ENCODE measurements at regions not wholly inside any gene's neighbourhood (a gene's known extent, or its start where the extent isn't known, plus 50 kb on each side); places are given as distances from the start of the nearest gene placed in this dataset.

DNA sequence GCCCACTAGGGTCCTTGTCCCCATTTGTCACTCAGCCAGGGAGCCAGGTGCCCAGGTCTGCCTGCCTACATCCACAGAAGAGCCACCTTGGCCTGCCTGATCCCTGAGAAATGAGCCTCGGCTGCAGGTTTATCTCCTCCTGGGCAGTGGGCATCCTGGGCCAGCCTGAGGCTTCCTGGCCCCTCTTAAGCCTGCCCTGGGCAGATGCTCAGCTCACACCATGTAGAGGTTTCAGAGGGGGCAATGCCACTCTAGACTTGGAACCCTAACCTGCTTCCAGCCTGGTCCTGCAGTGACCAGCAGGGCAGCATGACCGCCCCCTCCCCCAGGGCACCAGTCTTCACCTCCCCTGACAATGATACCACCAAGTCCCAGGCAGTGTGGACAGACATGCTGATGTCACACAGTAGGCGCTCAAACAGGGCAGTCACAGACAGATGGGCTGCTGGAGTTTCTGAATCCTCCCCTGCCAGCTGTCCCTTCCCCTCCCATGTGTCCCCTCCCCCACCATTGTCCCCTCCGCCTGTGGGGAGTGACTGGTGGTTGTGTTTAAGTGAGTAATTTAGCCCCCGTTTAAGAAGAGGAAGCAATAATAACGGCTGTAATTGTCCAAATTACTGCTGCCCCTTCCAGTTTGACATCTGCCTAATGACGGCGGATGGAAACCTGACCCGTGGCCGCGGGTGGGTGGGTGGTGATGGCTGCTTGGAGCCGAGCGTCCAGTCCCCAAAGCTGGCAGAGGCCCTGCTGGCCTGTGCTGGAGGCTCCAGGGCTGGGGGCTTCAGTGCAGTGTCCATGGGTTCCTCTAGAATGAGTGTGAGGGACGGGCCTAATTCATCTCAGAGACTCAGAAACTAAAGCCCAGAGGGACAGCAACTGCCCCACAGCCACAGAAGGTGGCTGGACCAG lies 147.7 kb downstream of the BARX1 start:
- TF ChIP-seq CSDC2 (CRISPR knock-in tag; IDR thresholded peaks at IDR 0.05) (no peak), ZNF8 (CRISPR knock-in tag; IDR thresholded peaks at IDR 0.05) (no peak), ESRRG (CRISPR knock-in tag; IDR thresholded peaks at IDR 0.05) (no peak), ZFP30 (CRISPR knock-in tag; IDR thresholded peaks at IDR 0.05) (no peak), ZC3H10 (CRISPR knock-in tag; IDR thresholded peaks at IDR 0.05) (no peak), ZFP3 (CRISPR knock-in tag; IDR thresholded peaks at IDR 0.05) (no peak), SNAI2 (CRISPR knock-in tag; IDR thresholded peaks at IDR 0.05) (no peak), GLIS3 (CRISPR knock-in tag; IDR thresholded peaks at IDR 0.05) (no peak), ISL1 (CRISPR knock-in tag; IDR thresholded peaks at IDR 0.05) (no peak), OSR1 (CRISPR knock-in tag; IDR thresholded peaks at IDR 0.05) (no peak), RARB (CRISPR knock-in tag; IDR thresholded peaks at IDR 0.05) (no peak), TCF4 (CRISPR knock-in tag; IDR thresholded peaks at IDR 0.05; ENCODE audit: borderline replicate concordance) (no peak), ZNF70 (CRISPR knock-in tag; IDR thresholded peaks at IDR 0.05) (no peak), ZNF565 (CRISPR knock-in tag; conservative IDR thresholded peaks at IDR 0.05; ENCODE audit: low read depth) (no peak), BACH2 (CRISPR knock-in tag; IDR thresholded peaks at IDR 0.05; ENCODE audit: borderline replicate concordance) (no peak), ARNTL (CRISPR knock-in tag; IDR thresholded peaks at IDR 0.05; ENCODE audit: borderline replicate concordance, low read depth) (no peak)
- TF ChIP-seq, protein P1, sequence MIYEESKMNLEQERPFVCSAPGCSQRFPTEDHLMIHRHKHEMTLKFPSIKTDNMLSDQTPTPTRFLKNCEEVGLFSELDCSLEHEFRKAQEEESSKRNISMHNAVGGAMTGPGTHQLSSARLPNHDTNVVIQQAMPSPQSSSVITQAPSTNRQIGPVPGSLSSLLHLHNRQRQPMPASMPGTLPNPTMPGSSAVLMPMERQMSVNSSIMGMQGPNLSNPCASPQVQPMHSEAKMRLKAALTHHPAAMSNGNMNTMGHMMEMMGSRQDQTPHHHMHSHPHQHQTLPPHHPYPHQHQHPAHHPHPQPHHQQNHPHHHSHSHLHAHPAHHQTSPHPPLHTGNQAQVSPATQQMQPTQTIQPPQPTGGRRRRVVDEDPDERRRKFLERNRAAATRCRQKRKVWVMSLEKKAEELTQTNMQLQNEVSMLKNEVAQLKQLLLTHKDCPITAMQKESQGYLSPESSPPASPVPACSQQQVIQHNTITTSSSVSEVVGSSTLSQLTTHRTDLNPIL (CRISPR knock-in tag; IDR thresholded peaks at IDR 0.05; ENCODE audit: low read depth): no peak
- TF ChIP-seq, protein P2, sequence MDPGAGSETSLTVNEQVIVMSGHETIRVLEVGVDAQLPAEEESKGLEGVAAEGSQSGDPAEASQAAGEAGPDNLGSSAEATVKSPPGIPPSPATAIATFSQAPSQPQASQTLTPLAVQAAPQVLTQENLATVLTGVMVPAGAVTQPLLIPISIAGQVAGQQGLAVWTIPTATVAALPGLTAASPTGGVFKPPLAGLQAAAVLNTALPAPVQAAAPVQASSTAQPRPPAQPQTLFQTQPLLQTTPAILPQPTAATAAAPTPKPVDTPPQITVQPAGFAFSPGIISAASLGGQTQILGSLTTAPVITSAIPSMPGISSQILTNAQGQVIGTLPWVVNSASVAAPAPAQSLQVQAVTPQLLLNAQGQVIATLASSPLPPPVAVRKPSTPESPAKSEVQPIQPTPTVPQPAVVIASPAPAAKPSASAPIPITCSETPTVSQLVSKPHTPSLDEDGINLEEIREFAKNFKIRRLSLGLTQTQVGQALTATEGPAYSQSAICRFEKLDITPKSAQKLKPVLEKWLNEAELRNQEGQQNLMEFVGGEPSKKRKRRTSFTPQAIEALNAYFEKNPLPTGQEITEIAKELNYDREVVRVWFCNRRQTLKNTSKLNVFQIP (CRISPR knock-in tag; IDR thresholded peaks at IDR 0.05; ENCODE audit: borderline replicate concordance, low read depth): no peak
- TF ChIP-seq, protein P3, sequence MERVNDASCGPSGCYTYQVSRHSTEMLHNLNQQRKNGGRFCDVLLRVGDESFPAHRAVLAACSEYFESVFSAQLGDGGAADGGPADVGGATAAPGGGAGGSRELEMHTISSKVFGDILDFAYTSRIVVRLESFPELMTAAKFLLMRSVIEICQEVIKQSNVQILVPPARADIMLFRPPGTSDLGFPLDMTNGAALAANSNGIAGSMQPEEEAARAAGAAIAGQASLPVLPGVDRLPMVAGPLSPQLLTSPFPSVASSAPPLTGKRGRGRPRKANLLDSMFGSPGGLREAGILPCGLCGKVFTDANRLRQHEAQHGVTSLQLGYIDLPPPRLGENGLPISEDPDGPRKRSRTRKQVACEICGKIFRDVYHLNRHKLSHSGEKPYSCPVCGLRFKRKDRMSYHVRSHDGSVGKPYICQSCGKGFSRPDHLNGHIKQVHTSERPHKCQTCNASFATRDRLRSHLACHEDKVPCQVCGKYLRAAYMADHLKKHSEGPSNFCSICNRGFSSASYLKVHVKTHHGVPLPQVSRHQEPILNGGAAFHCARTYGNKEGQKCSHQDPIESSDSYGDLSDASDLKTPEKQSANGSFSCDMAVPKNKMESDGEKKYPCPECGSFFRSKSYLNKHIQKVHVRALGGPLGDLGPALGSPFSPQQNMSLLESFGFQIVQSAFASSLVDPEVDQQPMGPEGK (CRISPR knock-in tag; IDR thresholded peaks at IDR 0.05; ENCODE audit: borderline replicate concordance): no peak
- no peak for ATAC-seq

DNA sequence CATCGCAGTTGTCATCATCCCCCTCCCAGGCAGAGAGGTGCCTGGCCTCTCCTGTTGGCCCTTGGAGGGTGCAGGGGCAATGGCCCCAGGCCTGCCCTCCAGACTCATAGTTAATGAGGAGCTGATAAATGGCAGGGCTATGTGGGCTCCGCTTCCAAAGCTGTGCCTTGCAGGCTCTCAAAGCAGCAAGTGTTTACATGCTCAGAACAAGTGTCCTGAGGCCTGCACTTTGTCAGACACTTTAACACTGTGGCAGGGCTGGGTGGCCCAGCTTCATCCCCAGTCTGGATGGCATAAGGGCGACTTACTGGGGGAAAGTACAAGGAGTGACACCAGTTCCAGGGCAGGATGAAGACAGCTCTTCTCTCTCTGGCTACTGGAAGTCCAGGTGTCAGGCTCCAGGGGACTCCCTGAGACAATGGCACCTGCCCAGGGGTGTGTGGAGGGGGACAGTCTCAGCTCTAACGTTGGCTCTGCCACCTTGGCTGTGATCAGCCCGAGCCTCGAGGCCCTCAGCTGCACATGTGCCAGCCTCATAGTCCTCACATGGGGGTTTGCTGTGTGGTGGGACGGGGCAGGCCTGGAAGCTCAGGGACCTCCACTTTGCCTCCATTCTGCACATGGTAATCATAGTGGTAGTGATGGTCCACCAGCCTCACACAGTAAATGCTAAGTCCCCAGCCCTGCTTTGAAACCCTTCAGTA lies 153.4 kb downstream of the BARX1 start:
- ATAC-seq: no peak
- TF ChIP-seq ZNF8 (CRISPR knock-in tag; IDR thresholded peaks at IDR 0.05) (no peak), ZFP3 (CRISPR knock-in tag; IDR thresholded peaks at IDR 0.05) (no peak), ISL1 (CRISPR knock-in tag; IDR thresholded peaks at IDR 0.05) (no peak), GLIS3 (CRISPR knock-in tag; IDR thresholded peaks at IDR 0.05) (no peak), PPARA (CRISPR knock-in tag; IDR thresholded peaks at IDR 0.05; ENCODE audit: borderline replicate concordance) (no peak), CSDC2 (CRISPR knock-in tag; IDR thresholded peaks at IDR 0.05) (no peak), ARNTL (CRISPR knock-in tag; IDR thresholded peaks at IDR 0.05; ENCODE audit: borderline replicate concordance, low read depth) (no peak), BACH2 (CRISPR knock-in tag; IDR thresholded peaks at IDR 0.05; ENCODE audit: borderline replicate concordance) (no peak), SNAI2 (CRISPR knock-in tag; IDR thresholded peaks at IDR 0.05) (no peak), OSR1 (CRISPR knock-in tag; IDR thresholded peaks at IDR 0.05) (no peak), TOX (CRISPR knock-in tag; IDR thresholded peaks at IDR 0.05; ENCODE audit: borderline replicate concordance) (no peak), ZC3H10 (CRISPR knock-in tag; IDR thresholded peaks at IDR 0.05) (no peak)
- TF ChIP-seq, protein P1 (CRISPR knock-in tag; IDR thresholded peaks at IDR 0.05; ENCODE audit: low read depth): no peak
- TF ChIP-seq, protein P2 (CRISPR knock-in tag; IDR thresholded peaks at IDR 0.05; ENCODE audit: borderline replicate concordance, low read depth): no peak
- TF ChIP-seq, protein P3 (CRISPR knock-in tag; IDR thresholded peaks at IDR 0.05; ENCODE audit: borderline replicate concordance): no peak
- TF ChIP-seq, protein P4, sequence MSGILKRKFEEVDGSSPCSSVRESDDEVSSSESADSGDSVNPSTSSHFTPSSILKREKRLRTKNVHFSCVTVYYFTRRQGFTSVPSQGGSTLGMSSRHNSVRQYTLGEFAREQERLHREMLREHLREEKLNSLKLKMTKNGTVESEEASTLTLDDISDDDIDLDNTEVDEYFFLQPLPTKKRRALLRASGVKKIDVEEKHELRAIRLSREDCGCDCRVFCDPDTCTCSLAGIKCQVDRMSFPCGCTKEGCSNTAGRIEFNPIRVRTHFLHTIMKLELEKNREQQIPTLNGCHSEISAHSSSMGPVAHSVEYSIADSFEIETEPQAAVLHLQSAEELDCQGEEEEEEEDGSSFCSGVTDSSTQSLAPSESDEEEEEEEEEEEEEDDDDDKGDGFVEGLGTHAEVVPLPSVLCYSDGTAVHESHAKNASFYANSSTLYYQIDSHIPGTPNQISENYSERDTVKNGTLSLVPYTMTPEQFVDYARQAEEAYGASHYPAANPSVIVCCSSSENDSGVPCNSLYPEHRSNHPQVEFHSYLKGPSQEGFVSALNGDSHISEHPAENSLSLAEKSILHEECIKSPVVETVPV (CRISPR knock-in tag; IDR thresholded peaks at IDR 0.05): no peak
